ENCODE measurements at regions not wholly inside any gene's neighbourhood (a gene's known extent, or its start where the extent isn't known, plus 50 kb on each side); places are given as distances from the start of the nearest gene placed in this dataset.
A peak's percentile ranks its signal among the peaks of the same experiment; 100 is the strongest.

DNA sequence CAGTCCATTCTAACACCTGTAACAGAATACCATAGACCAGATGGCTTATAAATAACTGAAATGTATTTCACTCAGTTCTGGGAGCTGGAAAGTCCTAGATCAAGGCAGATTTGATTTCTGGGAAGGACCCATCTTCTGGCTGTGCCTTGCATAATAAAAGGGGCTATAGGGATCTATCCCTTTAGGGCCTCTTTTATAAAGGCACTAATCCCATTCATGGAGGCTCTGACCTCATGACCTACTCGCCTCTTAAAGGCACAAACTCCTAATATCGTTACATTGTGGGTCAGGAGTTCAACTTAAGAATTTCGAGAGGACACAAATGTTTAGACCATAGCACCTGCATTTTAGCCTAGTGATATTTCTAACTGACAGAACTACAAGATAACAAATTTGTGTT lies 619.0 kb downstream of the CDH18 start:
- no peak for DNase-seq (ENCODE audit: low spot score)

DNA sequence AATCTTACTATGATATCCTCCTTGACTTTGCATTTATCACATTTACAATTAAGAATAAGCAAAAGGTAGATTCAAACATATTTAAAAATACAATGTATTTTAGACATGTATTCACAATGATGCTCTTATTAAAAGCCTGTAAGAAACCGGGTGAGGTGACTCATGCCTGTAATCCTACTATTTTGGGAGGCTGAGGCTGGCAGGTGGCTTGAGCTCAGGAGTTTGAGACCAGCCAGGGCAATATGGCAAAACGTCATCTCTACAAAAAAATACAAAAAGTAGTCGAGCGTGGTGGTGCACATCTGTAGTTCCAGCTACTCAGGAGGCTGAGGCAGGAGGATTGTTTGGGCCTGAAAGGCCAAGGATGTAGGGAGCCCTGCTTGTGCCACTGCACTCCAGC lies 618.4 kb downstream of the CDH18 start:
- DNase-seq (ENCODE audit: low spot score): no peak

- no peak for DNase-seq (ENCODE audit: low spot score)
These were observed 617.2 kb downstream of the CDH18 start for GRCh38 chr5:19370655-19371386.

GRCh38 chr5:19388391-19388790 lies 599.6 kb downstream of the CDH18 start:
- no peak for DNase-seq (ENCODE audit: low spot score)

DNA sequence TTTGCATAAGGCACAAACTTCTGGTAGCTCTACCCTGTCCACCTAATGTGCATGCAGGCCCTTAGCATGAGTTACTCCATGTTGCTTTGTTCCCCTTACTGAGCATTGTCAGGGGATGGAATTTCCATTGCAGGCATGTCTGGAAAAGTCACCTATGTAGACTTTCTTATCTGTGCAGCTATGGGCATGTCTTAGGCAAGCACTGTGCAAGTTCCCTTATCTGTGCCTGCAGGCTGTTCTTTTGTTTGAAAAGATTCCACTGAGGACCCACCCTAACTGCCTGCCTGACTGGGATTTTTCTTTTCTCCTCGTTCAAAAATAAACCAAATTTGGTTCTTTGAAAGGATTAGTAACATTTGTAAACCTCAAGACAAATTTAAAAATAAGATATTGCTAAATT lies 587.0 kb downstream of the CDH18 start:
- DNase-seq (ENCODE audit: low spot score): no peak

DNA sequence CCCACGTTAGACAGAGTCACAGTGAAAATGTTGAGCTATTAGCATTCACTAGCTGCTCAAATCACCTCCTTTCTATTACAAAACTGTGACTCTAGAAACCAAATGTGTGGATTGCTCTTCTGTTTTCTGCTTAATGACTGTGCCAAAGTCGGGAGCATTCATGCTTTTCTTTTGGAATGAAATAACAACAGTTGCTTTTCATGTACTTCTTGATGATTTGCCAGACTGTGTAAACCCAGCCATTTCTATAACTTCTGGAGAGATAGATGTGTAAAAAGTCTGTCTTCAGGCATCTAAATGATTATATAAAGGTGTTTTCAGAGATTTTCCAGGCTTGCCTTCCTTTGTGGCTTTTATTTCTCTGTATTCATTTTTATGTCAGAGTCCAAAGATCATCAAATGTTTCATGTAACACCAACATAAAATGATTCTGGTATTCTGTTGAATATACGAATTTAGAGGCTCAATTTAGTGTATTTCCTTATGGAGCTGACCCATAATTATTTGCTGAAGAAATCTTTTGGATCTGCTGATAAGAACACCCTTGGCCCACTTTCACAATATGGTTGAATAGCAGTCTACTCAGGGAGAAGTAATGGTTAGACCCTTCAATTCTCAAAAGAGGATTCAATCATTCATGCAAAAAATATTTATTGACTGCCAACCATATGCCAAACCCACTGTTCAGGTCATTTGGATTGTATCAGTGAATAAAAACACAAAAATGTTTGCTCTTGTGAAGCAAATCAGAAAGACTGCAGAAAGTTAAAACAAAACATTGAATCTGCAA lies 581.2 kb downstream of the CDH18 start:
- peak; percentile 20 for DNase-seq (ENCODE audit: low spot score)

DNA sequence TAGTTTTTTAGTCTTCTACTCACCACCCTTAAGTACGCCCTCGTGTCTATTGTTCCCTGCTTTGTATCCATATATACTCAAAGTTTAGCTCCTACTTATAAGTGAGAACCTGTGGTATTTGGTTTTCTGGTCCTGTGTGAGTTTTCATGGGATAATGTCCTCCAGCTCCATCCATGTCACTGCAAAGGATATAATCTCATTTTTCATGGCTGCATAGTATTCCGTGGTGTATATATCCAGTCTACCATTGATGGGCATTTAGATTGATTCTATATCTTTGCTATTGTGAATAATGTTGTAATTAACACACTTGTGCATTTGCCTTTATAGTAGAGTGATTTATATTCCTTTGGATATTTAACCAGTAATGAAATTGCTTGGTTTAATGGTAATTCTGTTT lies 579.9 kb downstream of the CDH18 start:
- DNase-seq (ENCODE audit: low spot score): no peak

DNA sequence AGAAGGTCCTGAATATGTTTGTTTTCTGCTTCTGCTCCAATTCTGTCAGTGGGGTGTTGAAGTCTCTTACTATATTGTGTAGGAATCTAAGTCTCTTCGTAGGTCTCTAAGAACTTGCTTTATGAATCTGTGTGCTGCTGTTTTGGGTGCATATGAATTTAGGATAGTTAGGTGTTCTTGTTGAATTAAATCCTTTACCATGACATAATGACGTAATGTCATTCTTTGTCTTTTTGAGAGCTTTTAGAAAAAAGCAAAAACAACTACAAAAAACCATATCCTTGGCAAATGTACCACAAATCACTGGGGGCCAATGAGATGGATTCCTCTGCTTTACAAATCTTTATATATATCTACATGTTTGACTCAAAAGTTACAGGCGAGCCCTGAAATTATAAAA lies 576.1 kb downstream of the CDH18 start:
- no peak for DNase-seq (ENCODE audit: low spot score)
